HL-60 (cell line): ENCODE measurements at regions not wholly inside any gene's neighbourhood (a gene's known extent, or its start where the extent isn't known, plus 50 kb on each side); places are given as distances from the start of the nearest gene placed in this dataset.

Experiments
- DNase-seq, 2 experiments: peaks; one replicate each; pipeline ENCODE4 v3.0.0-alpha.2; 2010 to 2020; ENCODE audit warnings: low read depth in 1 of 2, low spot score in 1 of 2
- H3K27ac ChIP-seq: fragments of 250-450 bp; sonication (Bioruptor Pico); replicated peaks from 2 replicates; pipeline ENCODE4 v1.5.1; 2020; ENCODE audit warnings: mild to moderate bottlenecking, moderate library complexity
- H3K27me3 ChIP-seq: fragments of 250-450 bp; sonication (Bioruptor Pico); 2 replicates; pipeline ENCODE4 v1.5.1; 2021; ENCODE audit warnings: mild to moderate bottlenecking, moderate library complexity; ENCODE audit not compliant: insufficient read depth, poor library complexity, severe bottlenecking
- H3K4me3 ChIP-seq: replicated peaks from 2 replicates; pipeline ENCODE4 v1.5.1; 2011; ENCODE audit warnings: mild to moderate bottlenecking, control low read depth, low read length; ENCODE audit not compliant: insufficient read depth
- CTCF ChIP-seq: IDR thresholded peaks from one replicate; pipeline ENCODE4 v1.5.1; 2011; ENCODE audit warnings: low read length, control low read depth, inconsistent platforms; ENCODE audit not compliant: insufficient read depth
- GABPA ChIP-seq: IDR thresholded peaks from 2 replicates; pipeline ENCODE4 v1.6.1; 2012; ENCODE audit warnings: low read depth
- POLR2AphosphoS5 ChIP-seq: IDR thresholded peaks from 2 replicates; pipeline ENCODE4 v1.6.1; 2012; ENCODE audit warnings: low read depth
- REST ChIP-seq: IDR thresholded peaks from 2 replicates; pipeline ENCODE4 v1.6.1; 2012; ENCODE audit warnings: low read depth; ENCODE audit not compliant: insufficient replicate concordance
- SPI1 ChIP-seq: IDR thresholded peaks from 2 replicates; pipeline ENCODE4 v1.6.1; 2012; ENCODE audit warnings: low read depth, mild to moderate bottlenecking, borderline replicate concordance

GRCh38 chr5:135193213-135194125 lies 159.4 kb upstream of the PITX1 start:
- TF ChIP-seq REST (no peak), SPI1 (no peak), GABPA (no peak), POLR2AphosphoS5 (no peak), CTCF (no peak)
- no peaks in the 10 kb centered on the region for H3K27me3 ChIP-seq
- no peak for DNase-seq
- no peak overlapping the region for H3K4me3 ChIP-seq
- no peak overlapping the region for H3K27ac ChIP-seq

- Histone ChIP-seq H3K27ac (no peak overlapping the region), H3K27me3 (no peaks in the 10 kb centered on the region), H3K4me3 (no peak overlapping the region)
- no peak for TF ChIP-seq REST
- no peak for TF ChIP-seq GABPA
- no peak for TF ChIP-seq POLR2AphosphoS5
- no peak for TF ChIP-seq SPI1
- no peak for TF ChIP-seq CTCF
- no peak for DNase-seq
These were observed 158.3 kb upstream of the PITX1 start for GRCh38 chr5:135192351-135192750.

- TF ChIP-seq POLR2AphosphoS5: no peak
- peak; percentile 41 for TF ChIP-seq CTCF
- Histone ChIP-seq H3K27ac (no peak overlapping the region), H3K27me3 (no peaks in the 10 kb centered on the region), H3K4me3 (no peak overlapping the region; the same call in 1 of the 2 replicates)
- DNase-seq: peak; percentile 31 to 60
These were observed 157.2 kb upstream of the PITX1 start for GRCh38 chr5:135191084-135191826.
